M059J (cell line): ENCODE measurements at regions not wholly inside any gene's neighbourhood (a gene's known extent, or its start where the extent isn't known, plus 50 kb on each side); places are given as distances from the start of the nearest gene placed in this dataset.

Experiments
- DNase-seq: peaks from one replicate; pipeline ENCODE4 v3.0.0-alpha.2; 2012; ENCODE audit warnings: low read depth

DNA sequence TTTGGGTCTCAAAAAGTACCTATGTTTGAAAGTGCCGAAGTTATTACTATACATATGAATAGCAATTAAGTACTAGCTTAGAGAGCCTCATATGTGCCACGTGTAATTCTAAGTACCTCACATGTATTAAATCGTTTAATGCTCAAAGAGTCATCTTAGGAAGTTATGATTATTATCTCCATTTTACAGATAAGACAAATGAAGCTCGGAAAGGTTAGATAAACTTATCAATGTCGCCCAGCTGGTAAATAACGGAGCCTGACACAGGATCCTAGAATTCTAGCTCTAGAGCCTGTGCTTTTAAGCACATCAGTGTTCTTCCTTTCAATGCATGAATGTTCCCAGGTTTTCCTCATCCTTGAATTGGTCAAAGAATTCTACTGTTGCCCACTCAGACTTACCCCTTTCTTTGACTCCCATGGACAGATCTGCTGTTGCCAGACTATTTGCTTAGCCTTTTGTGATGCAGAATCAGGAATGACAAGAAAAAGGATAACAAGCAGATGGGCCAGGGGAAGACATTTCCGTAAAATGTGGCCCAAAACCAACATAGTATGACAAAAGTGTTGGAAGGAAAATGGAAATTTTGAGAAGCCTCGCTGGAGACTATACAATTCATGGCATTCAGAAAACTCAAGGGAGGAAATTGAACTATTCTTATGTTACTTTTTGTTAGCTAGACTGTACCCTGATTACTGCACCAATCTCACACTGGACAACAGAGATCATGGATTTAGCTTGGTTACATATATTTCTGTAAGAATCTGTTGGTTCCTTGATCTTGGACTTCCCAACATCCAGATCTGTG, 237.1 kb upstream of the CITED2 start:
- no peak for DNase-seq

- no peak for DNase-seq
Measured at GRCh38 chr6:139608466-139609261, 234.2 kb upstream of the CITED2 start.

DNA sequence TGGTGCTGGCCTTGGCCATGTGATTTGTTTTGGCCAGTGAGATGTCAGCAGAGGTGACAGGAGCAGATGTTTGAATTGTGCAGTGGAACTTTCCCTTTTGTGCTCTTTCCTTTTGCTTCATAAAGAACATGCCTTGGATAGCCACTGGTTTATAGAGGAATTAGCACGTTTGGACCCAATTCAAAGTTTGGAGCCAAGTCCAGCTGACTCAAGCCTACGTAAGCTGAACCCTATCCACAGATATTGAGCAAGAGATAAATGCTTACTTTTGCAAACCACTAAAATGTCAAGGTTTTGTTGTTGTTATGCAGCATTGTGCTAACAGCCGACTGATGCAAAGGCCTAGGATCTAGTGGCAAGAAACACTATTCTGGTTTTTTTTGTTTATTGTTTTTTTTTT, 230.9 kb upstream of the CITED2 start:
- peak; percentile 88 for DNase-seq

DNA sequence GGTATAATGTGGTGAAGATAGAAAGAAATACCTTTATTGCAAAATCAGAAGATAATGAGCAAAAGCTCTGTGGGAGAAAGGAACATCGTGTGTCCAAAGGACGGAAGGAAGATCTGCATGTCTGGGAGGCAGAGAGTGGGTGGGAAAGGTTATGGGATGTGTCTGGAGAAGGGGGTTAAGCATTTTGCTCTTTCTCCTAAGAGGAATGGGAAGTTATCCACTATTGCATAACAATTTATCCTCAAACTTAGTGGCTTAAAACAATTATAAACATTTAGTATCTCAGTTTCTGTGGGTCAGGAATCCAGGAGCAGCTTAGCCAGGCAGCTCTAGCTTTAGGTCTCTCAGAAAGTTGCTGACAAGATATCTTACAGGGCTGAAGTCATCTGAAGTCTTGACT, 229.1 kb upstream of the CITED2 start:
- no peak for DNase-seq

DNA sequence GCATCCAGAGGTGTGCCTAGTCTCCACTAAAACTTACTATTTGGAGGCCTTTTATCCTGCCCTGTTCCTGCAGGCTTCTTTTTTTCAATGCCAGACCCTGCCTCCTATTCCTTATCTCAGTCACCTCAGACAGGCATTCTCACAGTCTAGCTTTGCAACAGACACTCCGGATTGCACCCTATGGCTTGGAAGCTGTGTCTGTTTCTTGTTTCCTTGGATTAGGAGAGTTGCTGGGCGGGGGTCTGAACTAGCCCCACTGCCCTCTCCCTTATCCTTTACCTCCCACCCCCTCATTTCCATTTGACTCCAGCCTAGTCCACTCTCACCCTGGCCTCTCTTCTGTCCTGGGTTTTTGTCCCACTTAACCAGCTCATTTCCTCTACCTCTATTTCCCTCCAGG, 228.1 kb upstream of the CITED2 start:
- DNase-seq = no peak

- DNase-seq = no peak
Measured at GRCh38 chr6:139600919-139601475, 226.5 kb upstream of the CITED2 start.

GRCh38 chr6:139600343-139600742, 225.9 kb upstream of the CITED2 start:
- no peak for DNase-seq

DNA sequence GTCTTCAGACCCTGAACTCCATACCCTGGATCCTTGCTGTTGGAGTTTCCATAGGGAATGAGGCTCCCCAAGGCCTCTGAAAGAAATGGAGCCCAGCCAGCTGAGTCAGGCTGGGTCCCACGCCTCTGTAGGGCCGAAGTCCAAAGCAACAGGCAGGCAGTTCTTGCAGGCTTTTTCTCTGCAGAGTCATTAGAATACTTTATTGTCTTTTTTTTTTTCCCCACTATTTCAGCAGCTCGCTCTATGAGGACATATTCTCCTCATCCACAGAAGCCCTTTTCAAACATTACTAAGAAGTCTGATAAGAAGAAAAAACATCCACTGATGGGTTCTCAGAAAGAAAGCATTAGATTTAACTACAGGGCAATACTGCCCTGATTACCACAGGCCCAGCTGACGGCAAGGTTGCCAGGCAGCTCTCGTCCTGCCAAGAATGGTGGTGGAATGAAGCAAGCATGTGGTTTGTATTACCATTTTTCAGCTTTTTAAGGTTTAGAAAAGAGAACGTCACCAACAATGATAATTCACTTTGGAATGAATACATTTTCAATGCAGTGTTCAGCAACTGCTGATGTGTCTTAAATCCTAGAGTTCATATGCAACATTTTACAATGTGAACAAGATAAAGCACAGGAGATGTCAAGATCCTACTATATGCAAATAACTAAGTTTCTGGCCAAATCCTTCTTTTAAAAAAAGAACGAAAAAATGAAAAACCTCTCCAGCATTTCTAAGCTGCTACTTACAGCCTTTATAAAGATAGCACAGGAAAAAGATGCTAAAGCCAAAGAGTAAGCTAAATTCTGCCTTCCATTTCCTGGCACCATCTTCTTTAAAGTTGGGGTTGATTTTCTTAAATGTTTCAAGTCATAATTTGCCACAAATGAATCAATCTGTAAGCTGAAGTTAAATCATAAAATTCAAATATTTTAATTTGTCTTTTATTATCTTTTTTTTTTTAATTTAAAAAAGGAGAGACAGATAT, 223.6 kb upstream of the CITED2 start:
- DNase-seq = peak; percentile 95

- DNase-seq = peak; percentile 22
Measured at GRCh38 chr6:139597087-139597763, 222.8 kb upstream of the CITED2 start.

GRCh38 chr6:139595183-139595582, 220.7 kb upstream of the CITED2 start:
- DNase-seq = peak; percentile 94

DNA sequence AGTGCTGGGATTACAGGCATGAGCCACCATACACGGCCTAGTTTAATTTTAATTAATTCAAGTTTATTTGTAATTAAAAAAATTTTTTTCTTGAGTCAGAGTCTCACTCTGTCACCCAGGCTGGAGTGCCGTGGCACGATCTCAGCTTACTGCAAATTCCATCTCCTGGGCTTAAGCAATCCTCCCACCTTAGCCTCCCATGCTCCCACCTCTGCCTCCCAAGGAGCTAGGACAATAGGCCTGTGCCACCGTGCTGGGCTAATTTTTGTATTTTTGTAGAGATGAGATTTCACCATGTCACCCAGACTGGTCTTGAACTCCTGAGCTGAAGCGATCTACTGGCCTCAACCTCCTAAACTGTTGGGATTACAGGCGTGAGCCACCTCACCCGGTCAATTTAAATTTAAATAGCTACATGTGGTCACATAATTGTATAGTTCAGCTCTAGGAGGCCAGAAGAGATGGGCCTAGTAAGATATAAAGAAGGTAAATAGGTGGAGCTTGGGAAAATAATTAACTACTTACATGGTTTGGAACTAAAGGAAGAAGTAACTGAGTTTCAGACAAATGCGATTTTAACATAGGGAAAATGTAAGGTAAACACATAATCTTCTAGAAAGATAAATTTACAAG, 220.0 kb upstream of the CITED2 start:
- no peak for DNase-seq

GRCh38 chr6:139593081-139593480, 218.6 kb upstream of the CITED2 start:
- peak; percentile 55 for DNase-seq

DNA sequence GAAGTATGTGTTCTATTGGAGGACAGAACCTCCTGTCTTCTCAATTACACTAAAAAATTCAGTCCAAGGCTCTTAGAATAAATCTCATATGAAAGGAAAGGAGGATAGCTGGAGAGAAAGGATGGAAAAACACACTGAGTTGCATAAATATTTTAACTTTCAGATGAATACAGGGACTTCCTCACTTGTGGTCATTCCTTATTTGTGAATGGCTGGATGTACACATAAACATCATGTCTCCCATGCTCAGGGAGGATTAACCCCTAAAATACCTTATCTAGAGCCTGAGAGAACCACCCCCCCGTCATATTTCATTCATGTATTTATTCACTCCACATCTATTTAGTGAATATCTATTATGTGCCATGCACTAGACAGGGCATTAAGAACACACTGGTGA, 217.6 kb upstream of the CITED2 start:
- no peak for DNase-seq

DNA sequence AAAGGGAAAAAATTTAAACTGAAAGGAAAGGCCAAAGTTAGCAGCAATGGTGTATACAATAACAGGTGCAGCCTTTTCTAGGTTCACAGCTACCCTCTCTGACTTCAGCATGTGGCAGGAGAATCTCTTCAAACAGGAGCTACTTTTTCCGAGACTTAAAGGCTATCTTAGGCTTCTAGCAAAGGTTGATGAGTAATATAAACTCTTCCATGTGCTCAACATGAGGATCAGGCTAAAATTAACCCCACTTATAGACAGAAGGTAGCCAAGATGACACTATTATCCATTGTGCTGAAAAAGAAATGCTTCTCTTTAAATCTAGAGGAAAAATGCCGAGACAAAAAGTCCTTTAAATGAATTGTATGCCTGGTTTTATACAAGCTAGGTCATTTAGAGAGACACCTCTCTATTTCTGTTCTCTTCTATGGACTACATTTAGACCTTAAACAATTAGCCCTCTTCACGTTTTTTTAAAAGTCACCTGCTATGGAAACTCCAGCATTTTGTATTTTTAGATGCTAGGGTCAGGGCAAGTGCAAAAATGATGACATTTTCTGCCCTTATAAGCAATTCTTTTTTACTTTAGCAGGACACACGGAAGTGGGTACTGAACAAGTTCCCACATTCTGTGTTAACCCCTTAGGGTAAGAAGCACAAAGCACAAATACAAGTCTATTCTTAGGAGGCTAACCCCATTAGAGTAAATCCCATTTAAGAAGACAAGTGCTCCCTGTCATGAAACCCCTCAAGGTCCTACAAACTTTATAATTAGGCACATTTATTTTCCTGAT, 216.8 kb upstream of the CITED2 start:
- no peak for DNase-seq

GRCh38 chr6:139590206-139590605, 215.8 kb upstream of the CITED2 start:
- no peak for DNase-seq

GRCh38 chr6:139588734-139589593, 214.5 kb upstream of the CITED2 start:
- peak; percentile 67 for DNase-seq

DNA sequence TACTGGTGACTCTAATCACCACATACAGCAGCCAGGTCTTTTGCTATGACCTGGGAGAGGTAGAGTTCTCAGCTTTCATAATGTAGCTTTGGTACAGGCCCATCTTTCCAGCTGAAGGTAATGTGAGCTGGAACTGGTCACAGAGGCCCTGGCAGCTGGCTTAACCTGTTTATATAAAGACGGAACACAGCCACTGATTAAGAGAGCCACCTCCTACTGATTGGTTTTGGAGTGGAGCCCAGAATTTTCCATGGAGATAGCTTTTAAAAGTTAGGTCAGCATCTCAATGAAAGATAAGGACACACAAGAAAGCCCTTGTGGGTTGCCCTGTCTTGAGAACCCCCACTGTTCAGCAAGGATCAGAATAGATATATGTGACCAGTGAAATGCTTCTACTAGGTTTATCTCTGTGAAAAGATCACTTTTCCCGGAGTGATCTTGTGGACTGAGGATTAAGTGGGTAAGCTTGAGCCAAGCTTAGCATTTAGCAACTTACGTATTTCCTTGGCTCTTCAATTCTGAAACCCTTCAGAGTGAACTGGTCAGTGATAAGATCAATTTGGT, 213.7 kb upstream of the CITED2 start:
- DNase-seq = peak; percentile 98

DNA sequence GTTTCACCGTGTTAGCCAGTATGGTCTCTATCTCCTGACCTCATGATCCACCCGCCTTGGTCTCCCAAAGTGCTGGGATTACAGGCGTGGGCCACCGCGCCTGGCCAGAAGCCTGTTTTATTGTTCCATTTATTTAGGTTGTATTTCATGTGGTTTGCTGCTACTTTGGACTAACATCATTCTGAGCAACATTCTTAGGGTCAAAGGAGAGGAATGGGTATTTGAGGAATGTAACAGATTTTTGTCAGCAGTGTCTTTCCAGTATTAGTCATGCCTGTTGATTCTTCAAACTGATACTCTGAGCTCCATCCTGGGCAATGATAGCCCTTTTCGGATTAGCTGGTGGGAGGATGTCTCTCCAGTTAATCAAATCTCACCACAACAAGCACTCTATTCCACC, 213.0 kb upstream of the CITED2 start:
- peak; percentile 99 for DNase-seq
